GM12891 (cell line): ENCODE measurements at regions not wholly inside any gene's neighbourhood (a gene's known extent, or its start where the extent isn't known, plus 50 kb on each side); places are given as distances from the start of the nearest gene placed in this dataset.

Experiments used
- POLR2A ChIP-seq: IDR thresholded peaks from 2 replicates; pipeline ENCODE4 v1.6.1; 2011; ENCODE audit warnings: low read depth, low read length, control low read depth
- POLR2AphosphoS5 ChIP-seq: IDR thresholded peaks from 2 replicates; pipeline ENCODE4 v1.6.1; 2011; ENCODE audit warnings: low read depth, low read length, control low read depth

GRCh38 chr14:43145361-43145760, 1361.7 kb downstream of the FSCB start:
- no peak for TF ChIP-seq POLR2AphosphoS5
- TF ChIP-seq POLR2A: no peak
